ENCODE measurements at regions not wholly inside any gene's neighbourhood (a gene's known extent, or its start where the extent isn't known, plus 50 kb on each side); places are given as distances from the start of the nearest gene placed in this dataset.

GRCh38 chr3:103918336-103918735 lies 1448.4 kb upstream of the ALCAM start:
- TF ChIP-seq CTCF (IDR thresholded peaks at IDR 0.05): no peak
- no peak for DNase-seq (ENCODE audit: extremely low spot score, unreplicated experiment)
- H3K27ac Mint-ChIP-seq (ENCODE audit: unreplicated experiment): no peak overlapping the region
- H3K4me1 Mint-ChIP-seq (ENCODE audit: unreplicated experiment): peaks cover 10% of the 10 kb centered on the region
- H3K36me3 Mint-ChIP-seq (ENCODE audit: unreplicated experiment): no peaks in the 10 kb centered on the region
- no peak overlapping the region for H3K4me3 Mint-ChIP-seq (ENCODE audit: unreplicated experiment)
- H3K9me3 Mint-ChIP-seq (ENCODE audit: unreplicated experiment): peaks cover 7% of the 10 kb centered on the region
- H3K27me3 Mint-ChIP-seq (ENCODE audit: unreplicated experiment): no peaks in the 10 kb centered on the region

GRCh38 chr3:103919327-103919726 lies 1447.4 kb upstream of the ALCAM start:
- DNase-seq (ENCODE audit: extremely low spot score, unreplicated experiment): no peak
- Mint-ChIP-seq H3K4me1 (ENCODE audit: unreplicated experiment) (peaks cover 10% of the 10 kb centered on the region), H3K36me3 (ENCODE audit: unreplicated experiment) (no peaks in the 10 kb centered on the region), H3K4me3 (ENCODE audit: unreplicated experiment) (no peak overlapping the region), H3K27me3 (ENCODE audit: unreplicated experiment) (no peaks in the 10 kb centered on the region), H3K9me3 (ENCODE audit: unreplicated experiment) (peaks cover 7% of the 10 kb centered on the region), H3K27ac (ENCODE audit: unreplicated experiment) (no peak overlapping the region)
- TF ChIP-seq CTCF (IDR thresholded peaks at IDR 0.05): peak; percentile 45

- Mint-ChIP-seq H3K27me3 (ENCODE audit: unreplicated experiment) (no peaks in the 10 kb centered on the region), H3K4me1 (ENCODE audit: unreplicated experiment) (peaks cover 9% of the 10 kb centered on the region)
- no peak for DNase-seq (ENCODE audit: extremely low spot score, unreplicated experiment)
Observed at GRCh38 chr3:103923907-103924306, 1442.8 kb upstream of the ALCAM start.

GRCh38 chr3:103924544-103924943 lies 1442.2 kb upstream of the ALCAM start:
- H3K9me3 Mint-ChIP-seq (ENCODE audit: unreplicated experiment): peaks cover 7% of the 10 kb centered on the region
- no peak for DNase-seq (ENCODE audit: extremely low spot score, unreplicated experiment)
- peaks cover 2% of the 10 kb centered on the region for H3K4me1 Mint-ChIP-seq (ENCODE audit: unreplicated experiment)
- H3K27ac Mint-ChIP-seq (ENCODE audit: unreplicated experiment): no peak overlapping the region
- no peak for TF ChIP-seq CTCF (IDR thresholded peaks at IDR 0.05)
- peaks cover 4% of the 10 kb centered on the region for H3K27me3 Mint-ChIP-seq (ENCODE audit: unreplicated experiment)
- no peak overlapping the region for H3K4me3 Mint-ChIP-seq (ENCODE audit: unreplicated experiment)
- no peaks in the 10 kb centered on the region for H3K36me3 Mint-ChIP-seq (ENCODE audit: unreplicated experiment)

More at GRCh38 chr3:103923907-103924306, 1442.8 kb upstream of the ALCAM start:
- peaks cover 7% of the 10 kb centered on the region for H3K9me3 Mint-ChIP-seq (ENCODE audit: unreplicated experiment)
- H3K36me3 Mint-ChIP-seq (ENCODE audit: unreplicated experiment): no peaks in the 10 kb centered on the region
- no peak overlapping the region for H3K4me3 Mint-ChIP-seq (ENCODE audit: unreplicated experiment)
- no peak overlapping the region for H3K27ac Mint-ChIP-seq (ENCODE audit: unreplicated experiment)
- no peak for TF ChIP-seq CTCF (IDR thresholded peaks at IDR 0.05)

- peaks cover 4% of the 10 kb centered on the region for H3K27me3 Mint-ChIP-seq (ENCODE audit: unreplicated experiment)
- H3K4me1 Mint-ChIP-seq (ENCODE audit: unreplicated experiment): no peaks in the 10 kb centered on the region
- TF ChIP-seq CTCF (IDR thresholded peaks at IDR 0.05): no peak
- no peak for DNase-seq (ENCODE audit: extremely low spot score, unreplicated experiment)
- no peak overlapping the region for H3K27ac Mint-ChIP-seq (ENCODE audit: unreplicated experiment)
- H3K4me3 Mint-ChIP-seq (ENCODE audit: unreplicated experiment): no peak overlapping the region
- H3K9me3 Mint-ChIP-seq (ENCODE audit: unreplicated experiment): peaks cover 6% of the 10 kb centered on the region
- H3K36me3 Mint-ChIP-seq (ENCODE audit: unreplicated experiment): no peaks in the 10 kb centered on the region
Observed at GRCh38 chr3:103926936-103927335, 1439.8 kb upstream of the ALCAM start.
